SK-N-SH (cell line): ENCODE measurements at regions not wholly inside any gene's neighbourhood (a gene's known extent, or its start where the extent isn't known, plus 50 kb on each side); places are given as distances from the start of the nearest gene placed in this dataset.

Experiments
- EP300 ChIP-seq, 2 experiments: IDR thresholded peaks; 2 replicates each; pipeline versions ENCODE4 v1.4.0 to v1.6.1; 2012; ENCODE audit warnings: borderline replicate concordance in 1 of 2, low read depth in 1 of 2, low read length in 1 of 2
- PBX3 ChIP-seq: IDR thresholded peaks from 2 replicates; pipeline ENCODE4; 2012
- POLR2AphosphoS5 ChIP-seq: IDR thresholded peaks from 2 replicates; pipeline ENCODE4 v1.6.1; 2012; ENCODE audit warnings: low read depth, low read length
- SIN3A ChIP-seq: IDR thresholded peaks from 2 replicates; pipeline ENCODE4 v1.6.1; 2012; ENCODE audit warnings: low read depth, mild to moderate bottlenecking, low read length, moderate library complexity, borderline replicate concordance
- TAF1 ChIP-seq: IDR thresholded peaks from 2 replicates; pipeline ENCODE4 v1.6.1; 2012; ENCODE audit warnings: low read depth, mild to moderate bottlenecking, low read length, moderate library complexity, borderline replicate concordance
- TF ChIP-seq, protein P1 (sequence below): fragments of 200-600 bp; sonication (generic); IDR thresholded peaks from 2 replicates; pipeline ENCODE4 v1.6.1; 2017; ENCODE audit warnings: antibody characterized with exemption, mild to moderate bottlenecking, moderate library complexity
- TF ChIP-seq, protein P2 (sequence below): IDR thresholded peaks from 2 replicates; pipeline ENCODE4 v1.4.0; 2012; ENCODE audit warnings: low read depth

GRCh38 chr13:64910096-64910495, 2320.0 kb downstream of the PCDH9 start:
- no peak for TF ChIP-seq TAF1
- TF ChIP-seq, protein P1, sequence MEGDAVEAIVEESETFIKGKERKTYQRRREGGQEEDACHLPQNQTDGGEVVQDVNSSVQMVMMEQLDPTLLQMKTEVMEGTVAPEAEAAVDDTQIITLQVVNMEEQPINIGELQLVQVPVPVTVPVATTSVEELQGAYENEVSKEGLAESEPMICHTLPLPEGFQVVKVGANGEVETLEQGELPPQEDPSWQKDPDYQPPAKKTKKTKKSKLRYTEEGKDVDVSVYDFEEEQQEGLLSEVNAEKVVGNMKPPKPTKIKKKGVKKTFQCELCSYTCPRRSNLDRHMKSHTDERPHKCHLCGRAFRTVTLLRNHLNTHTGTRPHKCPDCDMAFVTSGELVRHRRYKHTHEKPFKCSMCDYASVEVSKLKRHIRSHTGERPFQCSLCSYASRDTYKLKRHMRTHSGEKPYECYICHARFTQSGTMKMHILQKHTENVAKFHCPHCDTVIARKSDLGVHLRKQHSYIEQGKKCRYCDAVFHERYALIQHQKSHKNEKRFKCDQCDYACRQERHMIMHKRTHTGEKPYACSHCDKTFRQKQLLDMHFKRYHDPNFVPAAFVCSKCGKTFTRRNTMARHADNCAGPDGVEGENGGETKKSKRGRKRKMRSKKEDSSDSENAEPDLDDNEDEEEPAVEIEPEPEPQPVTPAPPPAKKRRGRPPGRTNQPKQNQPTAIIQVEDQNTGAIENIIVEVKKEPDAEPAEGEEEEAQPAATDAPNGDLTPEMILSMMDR = no peak
- TF ChIP-seq PBX3 = no peak
- no peak for TF ChIP-seq POLR2AphosphoS5
- TF ChIP-seq, protein P2, sequence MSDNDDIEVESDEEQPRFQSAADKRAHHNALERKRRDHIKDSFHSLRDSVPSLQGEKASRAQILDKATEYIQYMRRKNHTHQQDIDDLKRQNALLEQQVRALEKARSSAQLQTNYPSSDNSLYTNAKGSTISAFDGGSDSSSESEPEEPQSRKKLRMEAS = no peak
- no peak for TF ChIP-seq EP300 (IDR thresholded peaks at IDR 0.05; ENCODE audit: borderline replicate concordance in 1 of 2, low read depth in 1 of 2, low read length in 1 of 2)
- TF ChIP-seq SIN3A = no peak
